ENCODE measurements at regions not wholly inside any gene's neighbourhood (a gene's known extent, or its start where the extent isn't known, plus 50 kb on each side); places are given as distances from the start of the nearest gene placed in this dataset.

GRCh38 chr13:26991508-26992181 lies 180.0 kb downstream of the USP12 start:
- H3K4me1 ChIP-seq (ENCODE audit: control insufficient read depth in 2 of 2, insufficient read depth in 2 of 2, low read length in 1 of 2) = peaks cover 0 to 3% of the 10 kb centered on the region in 2 donors
- no peaks in the 10 kb centered on the region for H3K27me3 ChIP-seq (ENCODE audit: control insufficient read depth in 1 of 2, insufficient read depth in 2 of 2, low read length in 2 of 2)
- H3K4me3 ChIP-seq (ENCODE audit: low read depth in 1 of 2, low read length in 2 of 2) = no peak overlapping the region
- no peaks in the 10 kb centered on the region for H3K36me3 ChIP-seq (ENCODE audit: control insufficient read depth in 2 of 2, insufficient read depth in 2 of 2, low read length in 1 of 2)
- WGBS, 2 donors = 72% methylated on average over 12 of the region's 12 CpGs
- H3K9me3 ChIP-seq (ENCODE audit: control insufficient read depth in 2 of 2, insufficient read depth in 1 of 2, low read depth in 1 of 2, low read length in 1 of 2) = no peaks in the 10 kb centered on the region
- H3K27ac ChIP-seq (ENCODE audit: low read depth in 2 of 2, low read length in 1 of 2) = peak overlapping the region in 1 of 2 donors; percentile 65

- H3K9me3 ChIP-seq (ENCODE audit: control insufficient read depth in 2 of 2, insufficient read depth in 1 of 2, low read depth in 1 of 2, low read length in 1 of 2) = no peaks in the 10 kb centered on the region
- H3K27me3 ChIP-seq (ENCODE audit: control insufficient read depth in 1 of 2, insufficient read depth in 2 of 2, low read length in 2 of 2) = no peaks in the 10 kb centered on the region
- H3K27ac ChIP-seq (ENCODE audit: low read depth in 2 of 2, low read length in 1 of 2) = no peak overlapping the region
- H3K4me3 ChIP-seq (ENCODE audit: low read depth in 1 of 2, low read length in 2 of 2) = no peak overlapping the region
- H3K36me3 ChIP-seq (ENCODE audit: control insufficient read depth in 2 of 2, insufficient read depth in 2 of 2, low read length in 1 of 2) = no peaks in the 10 kb centered on the region
- WGBS, 2 donors = 81 to 84% methylated on average over 16 of the region's 16 CpGs
- H3K4me1 ChIP-seq (ENCODE audit: control insufficient read depth in 2 of 2, insufficient read depth in 2 of 2, low read length in 1 of 2) = peaks cover 0 to 3% of the 10 kb centered on the region in 2 donors
Measured at GRCh38 chr13:26989957-26990713, 181.5 kb downstream of the USP12 start.

GRCh38 chr13:26989261-26989956 lies 182.2 kb downstream of the USP12 start:
- 76 to 77% methylated on average over 15 of the region's 15 CpGs for WGBS, 2 donors
- H3K27me3 ChIP-seq (ENCODE audit: control insufficient read depth in 1 of 2, insufficient read depth in 2 of 2, low read length in 2 of 2) = no peaks in the 10 kb centered on the region
- H3K4me3 ChIP-seq (ENCODE audit: low read depth in 1 of 2, low read length in 2 of 2) = no peak overlapping the region
- H3K9me3 ChIP-seq (ENCODE audit: control insufficient read depth in 2 of 2, insufficient read depth in 1 of 2, low read depth in 1 of 2, low read length in 1 of 2) = no peaks in the 10 kb centered on the region
- H3K4me1 ChIP-seq (ENCODE audit: control insufficient read depth in 2 of 2, insufficient read depth in 2 of 2, low read length in 1 of 2) = peaks cover 0 to 3% of the 10 kb centered on the region in 2 donors
- H3K36me3 ChIP-seq (ENCODE audit: control insufficient read depth in 2 of 2, insufficient read depth in 2 of 2, low read length in 1 of 2) = no peaks in the 10 kb centered on the region
- no peak overlapping the region for H3K27ac ChIP-seq (ENCODE audit: low read depth in 2 of 2, low read length in 1 of 2)

GRCh38 chr13:26988059-26988769 lies 183.4 kb downstream of the USP12 start:
- H3K4me3 ChIP-seq (ENCODE audit: low read depth in 1 of 2, low read length in 2 of 2) = no peak overlapping the region
- H3K4me1 ChIP-seq (ENCODE audit: control insufficient read depth in 2 of 2, insufficient read depth in 2 of 2, low read length in 1 of 2) = peaks cover 0 to 3% of the 10 kb centered on the region in 2 donors
- no peaks in the 10 kb centered on the region for H3K27me3 ChIP-seq (ENCODE audit: control insufficient read depth in 1 of 2, insufficient read depth in 2 of 2, low read length in 2 of 2)
- no peaks in the 10 kb centered on the region for H3K36me3 ChIP-seq (ENCODE audit: control insufficient read depth in 2 of 2, insufficient read depth in 2 of 2, low read length in 1 of 2)
- no peaks in the 10 kb centered on the region for H3K9me3 ChIP-seq (ENCODE audit: control insufficient read depth in 2 of 2, insufficient read depth in 1 of 2, low read depth in 1 of 2, low read length in 1 of 2)
- no peak overlapping the region for H3K27ac ChIP-seq (ENCODE audit: low read depth in 2 of 2, low read length in 1 of 2)
- WGBS, 2 donors = 54 to 71% methylated on average over 6 of the region's 6 CpGs

- no peak overlapping the region for H3K4me3 ChIP-seq (ENCODE audit: low read depth in 1 of 2, low read length in 2 of 2)
- H3K4me1 ChIP-seq (ENCODE audit: control insufficient read depth in 2 of 2, insufficient read depth in 2 of 2, low read length in 1 of 2) = no peaks in the 10 kb centered on the region
- H3K27me3 ChIP-seq (ENCODE audit: control insufficient read depth in 1 of 2, insufficient read depth in 2 of 2, low read length in 2 of 2) = no peaks in the 10 kb centered on the region
- H3K27ac ChIP-seq (ENCODE audit: low read depth in 2 of 2, low read length in 1 of 2) = no peak overlapping the region
- H3K9me3 ChIP-seq (ENCODE audit: control insufficient read depth in 2 of 2, insufficient read depth in 1 of 2, low read depth in 1 of 2, low read length in 1 of 2) = no peaks in the 10 kb centered on the region
- WGBS, 2 donors = 64 to 81% methylated on average over 10 of the region's 10 CpGs
- H3K36me3 ChIP-seq (ENCODE audit: control insufficient read depth in 2 of 2, insufficient read depth in 2 of 2, low read length in 1 of 2) = no peaks in the 10 kb centered on the region
Measured at GRCh38 chr13:26987486-26988013, 184.1 kb downstream of the USP12 start.

GRCh38 chr13:26985285-26985878 lies 186.2 kb downstream of the USP12 start:
- 8% methylated on average over 6 of the region's 6 CpGs for WGBS, 2 donors
- Histone ChIP-seq H3K36me3 (ENCODE audit: control insufficient read depth in 2 of 2, insufficient read depth in 2 of 2, low read length in 1 of 2) (no peaks in the 10 kb centered on the region), H3K27me3 (ENCODE audit: control insufficient read depth in 1 of 2, insufficient read depth in 2 of 2, low read length in 2 of 2) (no peaks in the 10 kb centered on the region), H3K4me1 (ENCODE audit: control insufficient read depth in 2 of 2, insufficient read depth in 2 of 2, low read length in 1 of 2) (no peaks in the 10 kb centered on the region), H3K9me3 (ENCODE audit: control insufficient read depth in 2 of 2, insufficient read depth in 1 of 2, low read depth in 1 of 2, low read length in 1 of 2) (no peaks in the 10 kb centered on the region), H3K27ac (ENCODE audit: low read depth in 2 of 2, low read length in 1 of 2) (no peak overlapping the region), H3K4me3 (ENCODE audit: low read depth in 1 of 2, low read length in 2 of 2) (no peak overlapping the region)

- H3K9me3 ChIP-seq (ENCODE audit: control insufficient read depth in 2 of 2, insufficient read depth in 1 of 2, low read depth in 1 of 2, low read length in 1 of 2) = no peaks in the 10 kb centered on the region
- 78 to 81% methylated on average over 4 of the region's 4 CpGs for whole genome bisulfite sequencing, 2 donors
- H3K4me3 ChIP-seq (ENCODE audit: low read depth in 1 of 2, low read length in 2 of 2) = no peak overlapping the region
- no peaks in the 10 kb centered on the region for H3K4me1 ChIP-seq (ENCODE audit: control insufficient read depth in 2 of 2, insufficient read depth in 2 of 2, low read length in 1 of 2)
- H3K27me3 ChIP-seq (ENCODE audit: control insufficient read depth in 1 of 2, insufficient read depth in 2 of 2, low read length in 2 of 2) = no peaks in the 10 kb centered on the region
- no peaks in the 10 kb centered on the region for H3K36me3 ChIP-seq (ENCODE audit: control insufficient read depth in 2 of 2, insufficient read depth in 2 of 2, low read length in 1 of 2)
- peak overlapping the region in 1 of 2 donors; percentile 58 for H3K27ac ChIP-seq (ENCODE audit: low read depth in 2 of 2, low read length in 1 of 2)
Measured at GRCh38 chr13:26984337-26984736, 187.3 kb downstream of the USP12 start.

GRCh38 chr13:26983543-26984320 lies 187.9 kb downstream of the USP12 start:
- Histone ChIP-seq H3K27me3 (ENCODE audit: control insufficient read depth in 1 of 2, insufficient read depth in 2 of 2, low read length in 2 of 2) (no peaks in the 10 kb centered on the region), H3K27ac (ENCODE audit: low read depth in 2 of 2, low read length in 1 of 2) (peak overlapping the region; percentile 39 to 65), H3K4me1 (ENCODE audit: control insufficient read depth in 2 of 2, insufficient read depth in 2 of 2, low read length in 1 of 2) (no peaks in the 10 kb centered on the region), H3K9me3 (ENCODE audit: control insufficient read depth in 2 of 2, insufficient read depth in 1 of 2, low read depth in 1 of 2, low read length in 1 of 2) (no peaks in the 10 kb centered on the region), H3K4me3 (ENCODE audit: low read depth in 1 of 2, low read length in 2 of 2) (no peak overlapping the region), H3K36me3 (ENCODE audit: control insufficient read depth in 2 of 2, insufficient read depth in 2 of 2, low read length in 1 of 2) (no peaks in the 10 kb centered on the region)
- WGBS, 2 donors = 73 to 80% methylated on average over 12 of the region's 12 CpGs

Measured in esophagus (tissue), 2 donors.